ENCODE measurements at regions not wholly inside any gene's neighbourhood (a gene's known extent, or its start where the extent isn't known, plus 50 kb on each side); places are given as distances from the start of the nearest gene placed in this dataset.

GRCh38 chr9:38181866-38182265 lies 112.8 kb upstream of the SHB start:
- H3K4me3 ChIP-seq, result no peak overlapping the region
- H3K36me3 ChIP-seq, result no peaks in the 10 kb centered on the region
- DNase-seq, result no peak
- no peaks in the 10 kb centered on the region for H3K27me3 ChIP-seq
- H3K27ac ChIP-seq, result no peak overlapping the region
- no peaks in the 10 kb centered on the region for H3K9me3 ChIP-seq
- TF ChIP-seq, protein P1, sequence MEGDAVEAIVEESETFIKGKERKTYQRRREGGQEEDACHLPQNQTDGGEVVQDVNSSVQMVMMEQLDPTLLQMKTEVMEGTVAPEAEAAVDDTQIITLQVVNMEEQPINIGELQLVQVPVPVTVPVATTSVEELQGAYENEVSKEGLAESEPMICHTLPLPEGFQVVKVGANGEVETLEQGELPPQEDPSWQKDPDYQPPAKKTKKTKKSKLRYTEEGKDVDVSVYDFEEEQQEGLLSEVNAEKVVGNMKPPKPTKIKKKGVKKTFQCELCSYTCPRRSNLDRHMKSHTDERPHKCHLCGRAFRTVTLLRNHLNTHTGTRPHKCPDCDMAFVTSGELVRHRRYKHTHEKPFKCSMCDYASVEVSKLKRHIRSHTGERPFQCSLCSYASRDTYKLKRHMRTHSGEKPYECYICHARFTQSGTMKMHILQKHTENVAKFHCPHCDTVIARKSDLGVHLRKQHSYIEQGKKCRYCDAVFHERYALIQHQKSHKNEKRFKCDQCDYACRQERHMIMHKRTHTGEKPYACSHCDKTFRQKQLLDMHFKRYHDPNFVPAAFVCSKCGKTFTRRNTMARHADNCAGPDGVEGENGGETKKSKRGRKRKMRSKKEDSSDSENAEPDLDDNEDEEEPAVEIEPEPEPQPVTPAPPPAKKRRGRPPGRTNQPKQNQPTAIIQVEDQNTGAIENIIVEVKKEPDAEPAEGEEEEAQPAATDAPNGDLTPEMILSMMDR (IDR thresholded peaks at IDR 0.05), result no peak
- H3K4me1 ChIP-seq, result no peaks in the 10 kb centered on the region
- intact Hi-C loops (cut with DNase I; ENCODE audit: low total_unique reads), result no loop called here

DNA sequence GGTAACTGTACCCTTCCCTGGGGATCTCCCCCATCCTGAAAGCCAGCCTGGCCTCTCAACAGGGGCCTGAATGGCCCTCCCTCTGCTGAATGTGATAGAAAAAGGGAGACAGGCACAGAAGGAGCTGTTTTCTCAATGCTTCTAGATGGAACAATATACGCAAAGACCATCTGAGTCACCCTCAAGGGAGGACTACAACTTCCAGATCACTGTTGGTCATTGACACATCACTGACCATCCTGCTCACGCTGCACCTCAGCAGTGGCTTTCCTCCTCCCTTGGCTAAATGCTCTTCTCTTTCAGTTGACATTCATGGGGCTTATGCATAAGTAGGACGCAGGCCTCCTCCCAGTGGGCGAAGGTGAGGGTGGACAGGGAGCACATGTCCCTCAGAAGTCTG lies 112.2 kb upstream of the SHB start:
- TF ChIP-seq, protein P1 (IDR thresholded peaks at IDR 0.05), result no peak
- intact Hi-C loops (cut with DNase I; ENCODE audit: low total_unique reads), result no loop called here
- DNase-seq, result no peak
- Histone ChIP-seq H3K27me3 (no peaks in the 10 kb centered on the region), H3K9me3 (no peaks in the 10 kb centered on the region), H3K36me3 (no peaks in the 10 kb centered on the region), H3K4me3 (no peak overlapping the region), H3K4me1 (no peaks in the 10 kb centered on the region), H3K27ac (no peak overlapping the region)

DNA sequence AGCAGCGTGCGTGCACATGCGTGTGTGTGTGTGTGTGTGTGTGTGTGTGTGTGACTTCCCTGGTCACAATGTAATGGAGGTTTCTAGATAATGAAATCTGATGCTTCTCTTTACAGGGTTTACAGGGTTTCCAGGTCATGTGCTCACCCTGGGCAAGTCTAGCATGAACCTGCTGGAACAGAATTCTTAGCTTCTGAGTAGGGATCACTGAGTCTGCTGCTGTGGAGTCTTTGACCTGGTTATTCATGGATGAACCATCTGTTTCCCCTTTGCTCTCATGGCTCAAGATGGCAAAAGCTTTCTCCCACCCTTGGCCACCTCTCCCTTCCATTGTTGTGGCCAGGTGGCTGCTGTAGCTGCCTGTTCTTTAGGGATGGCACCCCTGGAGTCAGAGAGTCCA lies 111.6 kb upstream of the SHB start:
- H3K36me3 ChIP-seq, result no peaks in the 10 kb centered on the region
- intact Hi-C loops (cut with DNase I; ENCODE audit: low total_unique reads), result no loop called here
- H3K4me3 ChIP-seq, result no peak overlapping the region
- no peaks in the 10 kb centered on the region for H3K27me3 ChIP-seq
- TF ChIP-seq, protein P1 (IDR thresholded peaks at IDR 0.05), result no peak
- DNase-seq, result no peak
- H3K4me1 ChIP-seq, result no peaks in the 10 kb centered on the region
- no peaks in the 10 kb centered on the region for H3K9me3 ChIP-seq
- no peak overlapping the region for H3K27ac ChIP-seq

DNA sequence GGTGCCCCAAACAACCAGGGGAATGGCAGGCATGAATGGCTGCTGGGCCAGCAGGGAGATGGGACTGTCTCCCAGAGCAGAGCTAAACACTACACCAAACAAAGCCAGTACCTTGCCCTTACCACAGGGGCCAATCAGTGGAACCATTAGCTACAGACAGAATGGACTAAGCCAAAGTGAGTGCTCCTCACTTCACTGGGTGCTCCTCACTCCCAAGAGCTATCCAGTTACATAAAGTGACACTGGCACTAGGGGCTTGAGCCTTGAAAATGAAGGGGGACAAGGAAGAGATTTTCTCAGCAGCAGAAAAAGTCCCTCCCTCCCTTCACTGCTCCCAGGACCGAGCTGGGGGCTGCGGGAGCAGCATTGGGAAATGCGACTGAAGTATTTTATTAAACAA lies 110.9 kb upstream of the SHB start:
- Histone ChIP-seq H3K9me3 (no peaks in the 10 kb centered on the region), H3K36me3 (no peaks in the 10 kb centered on the region), H3K27me3 (no peaks in the 10 kb centered on the region), H3K4me1 (no peaks in the 10 kb centered on the region), H3K27ac (no peak overlapping the region), H3K4me3 (no peak overlapping the region)
- intact Hi-C loops (cut with DNase I; ENCODE audit: low total_unique reads), result no loop called here
- TF ChIP-seq, protein P1 (IDR thresholded peaks at IDR 0.05), result no peak
- DNase-seq, result no peak

GRCh38 chr9:38178237-38178636 lies 109.2 kb upstream of the SHB start:
- DNase-seq, result no peak
- H3K27ac ChIP-seq, result no peak overlapping the region
- intact Hi-C loops (cut with DNase I; ENCODE audit: low total_unique reads), result no loop called here
- no peaks in the 10 kb centered on the region for H3K9me3 ChIP-seq
- TF ChIP-seq, protein P1 (IDR thresholded peaks at IDR 0.05), result no peak
- H3K27me3 ChIP-seq, result no peaks in the 10 kb centered on the region
- H3K4me3 ChIP-seq, result no peak overlapping the region
- H3K36me3 ChIP-seq, result no peaks in the 10 kb centered on the region
- no peaks in the 10 kb centered on the region for H3K4me1 ChIP-seq

GRCh38 chr9:38177680-38178079 lies 108.7 kb upstream of the SHB start:
- no peak for DNase-seq
- H3K4me1 ChIP-seq, result no peaks in the 10 kb centered on the region
- no peaks in the 10 kb centered on the region for H3K36me3 ChIP-seq
- H3K27me3 ChIP-seq, result peaks cover 0 to 5% of the 10 kb centered on the region in 2 donors
- H3K27ac ChIP-seq, result no peak overlapping the region
- no peaks in the 10 kb centered on the region for H3K9me3 ChIP-seq
- TF ChIP-seq, protein P1 (IDR thresholded peaks at IDR 0.05), result no peak
- intact Hi-C loops (cut with DNase I; ENCODE audit: low total_unique reads), result no loop called here
- H3K4me3 ChIP-seq, result no peak overlapping the region

Data from tibial artery (tissue), 4 donors.